HFFc6 (cell line): ENCODE measurements at regions not wholly inside any gene's neighbourhood (a gene's known extent, or its start where the extent isn't known, plus 50 kb on each side); places are given as distances from the start of the nearest gene placed in this dataset.

Source experiments
- DNase-seq: peaks from one replicate; pipeline ENCODE4 v3.0.0-alpha.2; 2018
- H3K27ac Mint-ChIP-seq: 2 replicates; pipeline ENCODE4 v1.8.0; 2020; ENCODE audit warnings: mild to moderate bottlenecking, mixed read lengths
- H3K27me3 Mint-ChIP-seq: 2 replicates; pipeline ENCODE4 v1.8.0; 2021; ENCODE audit warnings: mild to moderate bottlenecking, moderate library complexity, mixed read lengths; ENCODE audit not compliant: insufficient read depth
- H3K36me3 Mint-ChIP-seq: 2 replicates; pipeline ENCODE4 v1.8.0; 2021; ENCODE audit warnings: low read depth, mixed read lengths
- H3K4me1 Mint-ChIP-seq: 2 replicates; pipeline ENCODE4 v1.8.0; 2020; ENCODE audit warnings: low read depth, mixed read lengths
- H3K4me3 Mint-ChIP-seq: 2 replicates; pipeline ENCODE4 v1.8.0; 2020; ENCODE audit warnings: mild to moderate bottlenecking, moderate library complexity, mixed read lengths
- H3K9me3 Mint-ChIP-seq: 2 replicates; pipeline ENCODE4 v1.8.0; 2020; ENCODE audit warnings: mild to moderate bottlenecking, mixed read lengths
- TF ChIP-seq, protein P1 (sequence below): fragments of 200-600 bp; sonication (generic); IDR thresholded peaks from 2 replicates; pipeline ENCODE4 v1.5.0; 2021; ENCODE audit warnings: antibody characterized with exemption, mild to moderate bottlenecking

DNA sequence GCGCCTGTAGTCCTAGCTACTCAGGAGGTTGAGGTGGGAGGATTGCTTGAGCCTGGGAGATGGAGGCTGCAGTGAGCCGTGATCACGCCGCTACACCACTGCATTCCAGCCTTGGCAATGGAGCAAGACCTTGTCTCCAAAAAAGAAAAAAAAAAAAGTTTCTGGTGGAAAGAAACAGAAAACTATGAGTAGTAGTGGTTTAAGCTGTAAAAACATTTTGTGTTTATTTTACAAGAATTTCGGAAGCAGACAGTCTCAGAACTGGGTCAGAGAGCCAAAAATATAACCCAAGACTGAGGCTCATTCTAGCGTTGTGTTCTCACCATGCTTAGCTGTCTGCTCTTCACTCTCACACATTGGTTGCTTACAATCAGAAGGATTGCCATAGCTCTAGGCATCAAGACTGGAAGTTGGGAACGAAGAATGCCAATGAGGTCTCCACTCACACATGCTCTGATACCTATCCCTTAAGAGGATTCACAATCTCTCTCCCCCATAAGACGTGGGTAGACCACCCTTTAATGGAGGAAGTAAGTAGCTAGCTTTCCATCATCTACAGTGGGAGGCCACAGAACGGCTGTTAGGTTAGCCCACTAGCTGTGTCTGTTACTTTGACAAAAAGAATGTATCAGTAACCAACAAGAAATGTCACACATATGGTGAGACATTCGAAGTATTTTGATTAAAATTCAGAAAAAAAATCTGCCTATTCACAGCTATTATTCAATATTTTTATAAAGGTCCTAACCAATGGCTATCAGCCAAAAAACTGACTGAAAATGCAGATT, 117.6 kb upstream of the RASSF8 start:
- H3K27ac Mint-ChIP-seq, result no peak overlapping the region; the same call in 1 of the 2 replicates
- no peak overlapping the region for H3K4me3 Mint-ChIP-seq
- H3K4me1 Mint-ChIP-seq, result peaks cover 12% of the 10 kb centered on the region; the same call in 1 of the 2 replicates
- no peaks in the 10 kb centered on the region for H3K27me3 Mint-ChIP-seq
- TF ChIP-seq, protein P1, sequence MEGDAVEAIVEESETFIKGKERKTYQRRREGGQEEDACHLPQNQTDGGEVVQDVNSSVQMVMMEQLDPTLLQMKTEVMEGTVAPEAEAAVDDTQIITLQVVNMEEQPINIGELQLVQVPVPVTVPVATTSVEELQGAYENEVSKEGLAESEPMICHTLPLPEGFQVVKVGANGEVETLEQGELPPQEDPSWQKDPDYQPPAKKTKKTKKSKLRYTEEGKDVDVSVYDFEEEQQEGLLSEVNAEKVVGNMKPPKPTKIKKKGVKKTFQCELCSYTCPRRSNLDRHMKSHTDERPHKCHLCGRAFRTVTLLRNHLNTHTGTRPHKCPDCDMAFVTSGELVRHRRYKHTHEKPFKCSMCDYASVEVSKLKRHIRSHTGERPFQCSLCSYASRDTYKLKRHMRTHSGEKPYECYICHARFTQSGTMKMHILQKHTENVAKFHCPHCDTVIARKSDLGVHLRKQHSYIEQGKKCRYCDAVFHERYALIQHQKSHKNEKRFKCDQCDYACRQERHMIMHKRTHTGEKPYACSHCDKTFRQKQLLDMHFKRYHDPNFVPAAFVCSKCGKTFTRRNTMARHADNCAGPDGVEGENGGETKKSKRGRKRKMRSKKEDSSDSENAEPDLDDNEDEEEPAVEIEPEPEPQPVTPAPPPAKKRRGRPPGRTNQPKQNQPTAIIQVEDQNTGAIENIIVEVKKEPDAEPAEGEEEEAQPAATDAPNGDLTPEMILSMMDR, result no peak
- H3K36me3 Mint-ChIP-seq, result no peaks in the 10 kb centered on the region
- no peak for DNase-seq
- no peaks in the 10 kb centered on the region for H3K9me3 Mint-ChIP-seq

DNA sequence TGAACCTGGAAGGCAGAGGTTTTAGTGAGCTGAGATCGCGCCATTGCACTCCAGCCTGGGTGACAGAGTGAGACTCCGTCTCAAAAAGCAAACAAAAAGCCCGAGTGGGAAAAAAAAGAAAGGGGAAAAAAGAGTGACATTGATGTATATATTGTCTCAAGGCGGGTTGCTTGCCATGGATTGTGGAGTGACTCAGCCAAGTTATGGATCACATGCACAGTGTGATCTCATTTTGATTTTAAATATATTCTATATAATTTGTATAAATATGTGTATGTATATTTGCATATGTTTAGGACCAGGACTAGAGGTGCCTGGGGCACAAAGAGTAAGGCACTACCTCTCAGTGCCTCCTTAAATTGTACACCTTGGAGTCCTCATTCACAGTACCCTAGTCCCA, 116.2 kb upstream of the RASSF8 start:
- H3K27ac Mint-ChIP-seq, result no peak overlapping the region
- no peak overlapping the region for H3K4me3 Mint-ChIP-seq
- H3K27me3 Mint-ChIP-seq, result no peaks in the 10 kb centered on the region
- no peaks in the 10 kb centered on the region for H3K9me3 Mint-ChIP-seq
- no peaks in the 10 kb centered on the region for H3K36me3 Mint-ChIP-seq
- TF ChIP-seq, protein P1, result no peak
- DNase-seq, result no peak
- peaks cover 12% of the 10 kb centered on the region; the same call in 1 of the 2 replicates for H3K4me1 Mint-ChIP-seq

DNA sequence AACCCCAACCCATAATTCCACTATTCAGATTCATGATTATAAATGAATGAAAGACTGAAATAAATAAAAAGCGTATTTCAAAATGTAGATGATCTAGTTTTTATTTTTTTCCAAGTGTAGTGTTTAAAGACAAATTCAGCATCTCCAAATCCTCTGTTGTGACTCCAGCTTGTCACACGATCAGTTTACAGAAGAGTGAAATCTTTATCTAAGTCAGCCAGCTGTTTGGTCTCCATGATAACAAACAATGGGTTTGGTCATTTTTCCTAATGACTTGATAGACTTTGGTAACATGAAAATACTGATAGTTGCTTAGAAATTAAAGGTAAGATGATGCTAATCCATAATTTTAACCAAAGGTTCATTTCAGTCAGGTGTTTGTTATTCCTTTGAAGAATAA, 114.5 kb upstream of the RASSF8 start:
- TF ChIP-seq, protein P1, result no peak
- no peak overlapping the region for H3K4me3 Mint-ChIP-seq
- no peaks in the 10 kb centered on the region for H3K9me3 Mint-ChIP-seq
- H3K27ac Mint-ChIP-seq, result no peak overlapping the region
- H3K27me3 Mint-ChIP-seq, result no peaks in the 10 kb centered on the region
- no peaks in the 10 kb centered on the region for H3K36me3 Mint-ChIP-seq
- no peak for DNase-seq
- H3K4me1 Mint-ChIP-seq, result peaks cover 12% of the 10 kb centered on the region; the same call in 1 of the 2 replicates

DNA sequence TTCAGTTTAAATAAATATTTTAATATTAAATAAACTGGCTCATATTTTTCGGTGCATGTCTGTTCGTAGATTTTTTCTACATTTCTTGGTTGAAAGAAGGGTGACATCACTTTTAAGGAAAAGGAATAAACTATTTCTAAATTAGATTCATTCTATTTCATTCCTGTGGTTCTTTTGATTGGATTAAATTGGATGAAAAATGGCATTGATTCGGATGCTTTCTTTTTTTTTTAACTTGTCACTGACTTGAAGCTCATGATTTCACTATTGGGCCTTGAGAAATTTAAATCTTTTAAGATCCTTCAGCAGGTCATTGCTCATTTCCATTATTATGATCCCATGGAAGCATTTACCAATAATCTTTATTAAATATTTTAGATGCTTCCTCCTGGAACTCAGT, 113.1 kb upstream of the RASSF8 start:
- H3K36me3 Mint-ChIP-seq, result no peaks in the 10 kb centered on the region
- TF ChIP-seq, protein P1, result no peak
- H3K27me3 Mint-ChIP-seq, result no peaks in the 10 kb centered on the region
- H3K27ac Mint-ChIP-seq, result no peak overlapping the region
- H3K4me1 Mint-ChIP-seq, result peaks cover 6% of the 10 kb centered on the region; the same call in 1 of the 2 replicates
- DNase-seq, result no peak
- H3K9me3 Mint-ChIP-seq, result no peaks in the 10 kb centered on the region
- no peak overlapping the region for H3K4me3 Mint-ChIP-seq

DNA sequence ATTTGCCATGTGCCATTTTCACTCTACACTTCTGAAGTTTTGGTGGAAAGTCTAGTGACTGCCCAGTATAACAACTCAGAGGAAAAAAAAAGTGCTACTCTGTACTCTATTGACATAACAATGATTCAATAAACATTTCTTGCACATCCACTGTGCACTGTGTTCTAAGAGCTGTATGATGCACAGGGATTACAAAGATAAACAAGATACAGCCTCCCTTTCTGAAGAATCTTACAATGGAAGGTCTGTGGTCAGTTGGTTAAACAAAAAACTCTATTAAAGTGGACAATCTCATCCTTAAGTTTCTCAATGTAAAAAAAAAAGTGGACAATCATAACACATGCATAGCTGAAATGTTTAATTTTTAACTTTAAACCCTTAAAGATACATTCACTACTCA, 105.7 kb upstream of the RASSF8 start:
- Mint-ChIP-seq H3K4me3 (no peak overlapping the region), H3K36me3 (no peaks in the 10 kb centered on the region), H3K27me3 (no peaks in the 10 kb centered on the region; the same call in 1 of the 2 replicates), H3K9me3 (no peaks in the 10 kb centered on the region), H3K4me1 (peaks cover 30% of the 10 kb centered on the region), H3K27ac (peak overlapping the region; percentile 53)
- peak; percentile 71 for DNase-seq
- TF ChIP-seq, protein P1, result no peak
